ENCODE measurements at regions not wholly inside any gene's neighbourhood (a gene's known extent, or its start where the extent isn't known, plus 50 kb on each side); places are given as distances from the start of the nearest gene placed in this dataset.
A peak's percentile ranks its signal among the peaks of the same experiment; 100 is the strongest.
"Not testable (repeated sequence)": the region's sequence is repeated elsewhere in the genome, so short reads cannot be mapped to it uniquely, and the experiment has no call there.

GRCh38 chr20:40073535-40074111, 615.4 kb downstream of the MAFB start:
- no peak for DNase-seq (ENCODE audit: low spot score)

GRCh38 chr20:40072907-40073306, 616.1 kb downstream of the MAFB start:
- no peak for DNase-seq (ENCODE audit: low spot score)

GRCh38 chr20:40056171-40056570, 632.9 kb downstream of the MAFB start:
- DNase-seq (ENCODE audit: low spot score) = no peak

GRCh38 chr20:40055711-40056110, 633.3 kb downstream of the MAFB start:
- DNase-seq (ENCODE audit: low spot score) = no peak

GRCh38 chr20:40054311-40054710, 634.7 kb downstream of the MAFB start:
- DNase-seq (ENCODE audit: low spot score) = no peak

- DNase-seq (ENCODE audit: low spot score) = no peak
Measured at GRCh38 chr20:40050596-40050995, 638.4 kb downstream of the MAFB start.

GRCh38 chr20:40049854-40050253, 639.2 kb downstream of the MAFB start:
- no peak for DNase-seq (ENCODE audit: low spot score)

GRCh38 chr20:40046703-40047102, 642.3 kb downstream of the MAFB start:
- no peak for DNase-seq (ENCODE audit: low spot score)

GRCh38 chr20:40037511-40037910, 651.5 kb downstream of the MAFB start:
- no peak for DNase-seq (ENCODE audit: low spot score)

- DNase-seq (ENCODE audit: low spot score) = no peak
Measured at GRCh38 chr20:40029589-40029988, 659.4 kb downstream of the MAFB start.

GRCh38 chr20:40019510-40019909, 669.5 kb downstream of the MAFB start:
- no peak for DNase-seq (ENCODE audit: low spot score)

GRCh38 chr20:40017765-40018164, 671.3 kb downstream of the MAFB start:
- no peak for DNase-seq (ENCODE audit: low spot score)

- DNase-seq (ENCODE audit: low spot score) = no peak
Measured at GRCh38 chr20:40016890-40017289, 672.1 kb downstream of the MAFB start.

GRCh38 chr20:40016392-40016791, 672.6 kb downstream of the MAFB start:
- DNase-seq (ENCODE audit: low spot score) = no peak

GRCh38 chr20:40012026-40012425, 677.0 kb downstream of the MAFB start:
- DNase-seq (ENCODE audit: low spot score) = not testable (repeated sequence)

GRCh38 chr20:40010483-40010882, 678.6 kb downstream of the MAFB start:
- DNase-seq (ENCODE audit: low spot score) = no peak

- DNase-seq (ENCODE audit: low spot score) = peak; percentile 47
Measured at GRCh38 chr20:40009542-40009941, 679.5 kb downstream of the MAFB start.

GRCh38 chr20:40008177-40008576, 680.9 kb downstream of the MAFB start:
- DNase-seq (ENCODE audit: low spot score) = peak; percentile 63

GRCh38 chr20:40006168-40006860, 682.7 kb downstream of the MAFB start:
- no peak for DNase-seq (ENCODE audit: low spot score)

- DNase-seq (ENCODE audit: low spot score) = not testable (repeated sequence)
Measured at GRCh38 chr20:40004092-40004491, 684.9 kb downstream of the MAFB start.

- no peak for DNase-seq (ENCODE audit: low spot score)
Measured at GRCh38 chr20:39993742-39994141, 695.3 kb downstream of the MAFB start.

GRCh38 chr20:39990692-39991091, 698.3 kb downstream of the MAFB start:
- no peak for DNase-seq (ENCODE audit: low spot score)

- DNase-seq (ENCODE audit: low spot score) = no peak
Measured at GRCh38 chr20:39988991-39989390, 700.0 kb downstream of the MAFB start.

Measured in RKO (cell line).